Breast epithelium (tissue), 3 donors: ENCODE measurements at regions not wholly inside any gene's neighbourhood (a gene's known extent, or its start where the extent isn't known, plus 50 kb on each side); places are given as distances from the start of the nearest gene placed in this dataset.

ENCODE experiments used
- CTCF ChIP-seq, 3 donors: fragments of 450-650 bp; IDR thresholded peaks; one replicate each; pipeline ENCODE4 v1.5.1; 2016 to 2017; ENCODE audit warnings: antibody characterized with exemption in 3 of 3, mild to moderate bottlenecking in 3 of 3, moderate library complexity in 3 of 3
- POLR2AphosphoS5 ChIP-seq, 3 donors: sonication (generic); formaldehyde crosslinking; IDR thresholded peaks; one replicate each; pipeline ENCODE4 v1.6.1; 2017; ENCODE audit warnings: antibody characterized with exemption in 3 of 3

GRCh38 chr5:171714261-171714660 lies 71.4 kb upstream of the SMIM23 start:
- TF ChIP-seq CTCF (IDR thresholded peaks at IDR 0.05) (no peak), POLR2AphosphoS5 (IDR thresholded peaks at IDR 0.05) (no peak)
